ENCODE measurements at regions not wholly inside any gene's neighbourhood (a gene's known extent, or its start where the extent isn't known, plus 50 kb on each side); places are given as distances from the start of the nearest gene placed in this dataset.

- no peak for DNase-seq
Observed at GRCh38 chr12:94071258-94071657, 77.1 kb upstream of the PLXNC1 start.

DNA sequence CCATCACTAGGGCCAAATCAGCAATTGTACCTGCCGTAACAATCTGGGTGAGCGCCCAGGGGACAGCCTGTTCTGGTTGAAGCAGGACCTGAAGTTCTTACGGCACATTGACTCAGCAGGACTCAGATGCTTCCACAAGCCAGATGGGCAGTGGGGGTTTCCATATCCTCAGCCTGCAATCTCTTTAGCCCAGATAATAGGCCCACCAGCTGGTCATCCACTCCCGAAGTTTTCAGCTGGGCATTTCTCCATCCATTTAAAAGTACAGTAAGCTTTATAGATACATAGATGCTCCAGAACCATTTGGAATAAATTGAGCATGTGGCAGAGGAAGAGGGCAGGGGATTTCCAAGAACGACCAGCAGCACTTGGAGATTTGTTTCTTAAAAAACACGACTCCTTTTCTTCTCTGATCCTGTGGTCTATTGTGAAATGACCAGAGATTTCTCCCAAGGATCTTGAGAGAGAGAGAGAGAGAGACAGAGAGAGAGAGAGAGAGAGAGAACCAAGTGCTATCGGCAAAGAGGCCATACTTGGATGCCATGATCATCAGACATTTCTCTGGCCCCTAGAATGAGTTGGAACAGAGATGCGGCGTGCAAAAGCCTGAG lies 74.8 kb upstream of the PLXNC1 start:
- no peak for DNase-seq

GRCh38 chr12:94074216-94074979 lies 74.0 kb upstream of the PLXNC1 start:
- no peak for DNase-seq

- no peak for DNase-seq
Observed at GRCh38 chr12:94074980-94075629, 73.3 kb upstream of the PLXNC1 start.

- no peak for DNase-seq
Observed at GRCh38 chr12:94077209-94077608, 71.2 kb upstream of the PLXNC1 start.

DNA sequence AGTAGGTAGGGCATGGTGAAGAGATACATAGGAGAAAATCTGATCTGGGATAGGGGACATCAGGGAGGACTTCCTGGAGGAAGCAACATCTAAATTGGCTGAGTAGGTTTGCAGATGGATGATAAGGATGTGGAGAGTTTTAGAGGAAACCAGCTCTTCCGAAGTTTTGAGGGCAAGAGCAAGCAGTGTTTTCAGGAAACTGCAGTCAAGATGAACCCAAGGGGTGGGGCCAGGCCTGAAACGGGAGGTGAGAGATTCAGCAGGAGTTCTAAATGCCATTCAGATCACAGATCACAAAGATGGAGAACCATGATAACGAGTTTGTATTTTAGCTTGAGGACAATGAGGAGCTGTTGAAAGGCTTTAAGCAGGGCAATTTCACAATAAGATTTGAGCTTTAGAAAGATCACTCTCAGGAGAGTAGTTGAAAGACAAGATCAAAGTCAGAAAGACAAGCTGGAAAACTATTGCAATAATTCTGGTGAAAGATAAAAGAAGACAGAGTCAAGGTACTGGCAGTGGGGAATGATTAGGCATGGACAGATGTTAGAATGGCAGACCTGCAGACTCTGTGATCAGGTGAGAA lies 70.1 kb upstream of the PLXNC1 start:
- DNase-seq = no peak

DNA sequence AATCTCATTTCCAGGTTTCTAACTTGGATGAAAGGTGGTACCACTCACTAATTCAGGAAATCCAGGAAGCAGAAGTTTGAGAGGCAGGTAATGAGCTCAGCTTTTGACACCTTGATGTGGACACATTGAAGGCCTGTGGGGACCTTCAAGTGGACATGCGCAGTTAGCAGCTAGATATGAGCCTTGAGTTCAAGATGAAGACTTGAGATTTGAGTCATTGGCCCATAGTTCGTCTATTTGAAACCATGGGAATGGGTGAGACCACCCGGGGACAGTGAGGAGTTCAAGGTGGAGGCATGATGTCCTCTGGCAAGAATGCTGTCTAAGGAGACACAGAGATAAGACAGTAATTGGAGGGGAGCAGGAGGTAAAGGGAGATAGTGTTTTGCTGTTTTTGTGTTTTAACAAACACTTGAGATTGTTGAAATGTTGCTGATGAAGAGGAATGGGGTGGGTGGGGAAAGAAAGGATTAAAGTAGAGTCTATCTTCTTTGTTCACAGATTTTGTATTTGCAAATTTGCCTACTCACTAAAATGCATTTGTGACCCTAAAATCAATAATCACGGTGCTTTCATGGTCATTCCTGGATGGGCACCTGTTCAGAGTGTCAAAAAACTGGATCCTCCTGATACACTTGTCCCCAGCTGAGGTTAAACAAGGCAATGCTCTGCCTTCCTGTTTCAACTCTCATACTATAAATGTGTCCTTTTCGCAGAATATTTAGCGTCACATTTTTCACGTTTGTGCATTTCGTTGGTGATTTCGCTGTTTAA lies 69.5 kb upstream of the PLXNC1 start:
- DNase-seq = no peak

- DNase-seq = no peak
Observed at GRCh38 chr12:94079566-94080340, 68.6 kb upstream of the PLXNC1 start.

- DNase-seq = no peak
Observed at GRCh38 chr12:94080341-94081009, 67.9 kb upstream of the PLXNC1 start.

- no peak for DNase-seq
Observed at GRCh38 chr12:94082690-94083089, 65.7 kb upstream of the PLXNC1 start.

DNA sequence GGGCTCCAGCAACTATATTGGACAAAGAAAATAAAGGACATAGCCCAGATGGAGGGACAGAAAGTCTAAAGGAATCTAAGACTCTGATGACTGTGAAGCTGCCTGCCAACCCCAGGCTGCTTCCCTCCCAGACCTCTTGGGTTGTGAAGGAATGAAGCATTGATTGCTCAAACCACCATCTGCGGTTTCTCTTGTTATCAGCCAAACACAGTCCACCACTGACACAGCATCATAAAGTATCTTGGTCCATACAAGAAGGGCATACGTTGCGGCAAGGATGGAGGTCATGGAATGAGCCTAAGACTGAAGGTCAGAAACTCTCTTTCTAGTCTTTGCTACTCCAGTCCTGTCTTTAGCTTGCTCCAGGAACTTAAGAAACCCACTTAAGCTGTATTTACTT lies 58.5 kb upstream of the PLXNC1 start:
- no peak for DNase-seq

DNA sequence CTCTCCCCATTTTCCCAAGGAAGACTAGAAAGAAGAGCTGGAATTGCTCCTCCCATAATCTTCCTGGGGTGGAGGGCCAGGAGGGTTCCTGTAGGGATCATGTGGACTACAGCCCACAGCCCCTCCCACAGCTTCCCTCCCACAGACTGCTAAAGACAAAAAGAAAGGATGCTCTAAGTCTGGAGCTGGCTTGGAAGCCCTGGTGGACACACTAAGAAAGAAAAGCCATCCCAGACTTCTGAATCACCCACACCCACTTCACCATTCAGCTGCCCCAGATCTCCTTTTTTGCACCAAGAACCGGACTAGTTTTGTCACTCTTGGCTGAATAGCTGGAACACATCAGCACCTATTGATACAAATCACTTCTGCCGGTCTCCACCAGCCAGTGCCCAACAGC lies 56.8 kb upstream of the PLXNC1 start:
- no peak for DNase-seq

DNA sequence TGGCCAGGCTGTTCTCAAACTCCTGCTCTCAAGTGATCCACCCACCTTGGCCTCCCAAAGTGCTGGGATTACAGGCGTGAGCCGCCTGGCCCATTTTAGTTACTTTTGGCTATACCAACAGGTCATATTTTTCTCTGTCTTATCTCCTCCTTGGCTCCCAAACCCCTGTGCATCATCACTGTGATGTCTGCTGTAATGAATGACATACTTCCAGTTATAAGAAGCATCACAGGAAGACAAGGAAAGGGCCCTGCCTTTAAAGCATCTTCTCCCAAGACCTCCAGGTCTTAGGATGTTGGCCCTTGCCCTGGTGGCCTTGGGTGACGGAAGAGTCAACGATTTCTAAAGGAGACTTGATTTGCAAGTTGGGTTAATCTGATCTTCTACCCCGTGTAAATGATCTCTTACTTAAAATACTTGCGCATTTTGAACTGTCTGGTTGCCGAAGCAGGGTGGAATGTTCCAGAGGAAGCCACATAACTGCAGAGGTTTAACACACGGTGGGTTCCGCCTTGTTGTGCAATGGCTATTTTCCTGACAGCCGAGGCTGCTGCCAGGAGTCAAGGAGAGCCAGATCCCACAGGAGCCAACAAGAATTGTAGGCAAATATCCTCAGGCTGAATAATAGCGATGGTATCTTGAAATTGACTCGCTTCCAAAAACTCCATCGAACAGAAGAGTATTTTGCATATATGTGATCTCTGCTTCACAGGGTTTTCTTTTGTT lies 55.7 kb upstream of the PLXNC1 start:
- no peak for DNase-seq

GRCh38 chr12:94094700-94095099 lies 53.7 kb upstream of the PLXNC1 start:
- no peak for DNase-seq

DNA sequence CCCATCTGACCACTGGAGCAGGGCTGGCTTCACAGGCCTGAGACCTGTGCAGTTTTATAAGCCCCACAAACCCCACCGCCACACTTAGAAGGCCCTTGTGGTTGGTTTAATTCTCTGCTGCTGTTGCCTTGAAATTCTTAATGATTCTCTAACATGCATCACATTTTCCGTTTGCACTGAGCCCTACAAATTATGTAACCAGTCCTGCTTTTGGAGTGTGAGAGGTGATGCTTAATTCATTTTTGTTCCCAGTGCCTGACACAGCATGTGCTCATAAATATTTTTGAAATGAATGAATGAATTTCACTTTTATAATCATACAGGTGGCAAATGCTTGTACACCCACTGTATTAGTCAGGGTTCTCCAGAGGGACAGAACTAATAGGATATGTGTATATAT lies 52.8 kb upstream of the PLXNC1 start:
- DNase-seq = no peak

DNA sequence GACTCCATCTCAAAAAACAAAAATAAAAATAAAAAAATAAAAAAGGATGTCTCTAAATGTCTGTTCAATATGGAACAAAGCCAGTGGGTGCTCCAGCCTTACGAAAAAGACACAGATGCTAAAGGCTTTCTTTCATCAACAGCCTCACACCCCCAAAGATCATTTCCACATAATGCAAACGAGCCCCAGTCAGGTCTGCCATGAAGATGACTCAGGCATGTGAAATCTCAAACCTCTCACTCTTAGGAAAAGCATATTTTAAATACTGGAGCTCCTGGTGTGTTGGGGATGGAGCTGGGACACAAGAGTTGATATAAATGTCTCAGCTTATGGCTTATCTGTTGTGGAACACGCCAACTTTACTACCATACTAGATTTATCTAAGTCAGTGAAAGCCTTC lies 49.9 kb upstream of the PLXNC1 start:
- DNase-seq = no peak
